ENCODE measurements at regions not wholly inside any gene's neighbourhood (a gene's known extent, or its start where the extent isn't known, plus 50 kb on each side); places are given as distances from the start of the nearest gene placed in this dataset.
A peak's percentile ranks its signal among the peaks of the same experiment; 100 is the strongest.

- Mint-ChIP-seq H3K4me1 (no peaks in the 10 kb centered on the region), H3K36me3 (ENCODE audit: low read depth) (no peaks in the 10 kb centered on the region), H3K9me3 (no peaks in the 10 kb centered on the region), H3K27ac (no peak overlapping the region), H3K4me3 (no peak overlapping the region), H3K27me3 (no peaks in the 10 kb centered on the region)
- ATAC-seq (replicated peaks): no peak
Measured at GRCh38 chr3:113110267-113110666, 101.1 kb upstream of the BOC start.

GRCh38 chr3:113111011-113111707 lies 100.2 kb upstream of the BOC start:
- no peaks in the 10 kb centered on the region for H3K9me3 Mint-ChIP-seq
- no peak overlapping the region for H3K27ac Mint-ChIP-seq
- H3K4me3 Mint-ChIP-seq: no peak overlapping the region
- H3K36me3 Mint-ChIP-seq (ENCODE audit: low read depth): no peaks in the 10 kb centered on the region
- peak; percentile 83 for ATAC-seq (replicated peaks)
- no peaks in the 10 kb centered on the region for H3K4me1 Mint-ChIP-seq
- H3K27me3 Mint-ChIP-seq: no peaks in the 10 kb centered on the region

- H3K36me3 Mint-ChIP-seq (ENCODE audit: low read depth): no peaks in the 10 kb centered on the region
- no peak for ATAC-seq (replicated peaks)
- no peak overlapping the region for H3K4me3 Mint-ChIP-seq
- H3K4me1 Mint-ChIP-seq: no peaks in the 10 kb centered on the region
- H3K27me3 Mint-ChIP-seq: no peaks in the 10 kb centered on the region
- no peak overlapping the region for H3K27ac Mint-ChIP-seq
- H3K9me3 Mint-ChIP-seq: no peaks in the 10 kb centered on the region
Measured at GRCh38 chr3:113113361-113113760, 98.0 kb upstream of the BOC start.

- Mint-ChIP-seq H3K27ac (no peak overlapping the region), H3K9me3 (no peaks in the 10 kb centered on the region), H3K27me3 (no peaks in the 10 kb centered on the region), H3K36me3 (ENCODE audit: low read depth) (no peaks in the 10 kb centered on the region), H3K4me1 (no peaks in the 10 kb centered on the region), H3K4me3 (no peak overlapping the region)
- ATAC-seq (replicated peaks): no peak
Measured at GRCh38 chr3:113117511-113118234, 93.7 kb upstream of the BOC start.

GRCh38 chr3:113118336-113118735 lies 93.0 kb upstream of the BOC start:
- no peak for ATAC-seq (replicated peaks)
- no peak overlapping the region for H3K27ac Mint-ChIP-seq
- no peaks in the 10 kb centered on the region for H3K27me3 Mint-ChIP-seq
- H3K36me3 Mint-ChIP-seq (ENCODE audit: low read depth): no peaks in the 10 kb centered on the region
- H3K4me3 Mint-ChIP-seq: no peak overlapping the region
- H3K4me1 Mint-ChIP-seq: no peaks in the 10 kb centered on the region
- no peaks in the 10 kb centered on the region for H3K9me3 Mint-ChIP-seq

- no peaks in the 10 kb centered on the region for H3K4me1 Mint-ChIP-seq
- ATAC-seq (replicated peaks): no peak
- no peaks in the 10 kb centered on the region for H3K9me3 Mint-ChIP-seq
- no peaks in the 10 kb centered on the region for H3K36me3 Mint-ChIP-seq (ENCODE audit: low read depth)
- no peak overlapping the region for H3K27ac Mint-ChIP-seq
- H3K27me3 Mint-ChIP-seq: no peaks in the 10 kb centered on the region
- H3K4me3 Mint-ChIP-seq: no peak overlapping the region
Measured at GRCh38 chr3:113124256-113124830, 87.0 kb upstream of the BOC start.

GRCh38 chr3:113125951-113126350 lies 85.4 kb upstream of the BOC start:
- Mint-ChIP-seq H3K27me3 (no peaks in the 10 kb centered on the region), H3K9me3 (no peaks in the 10 kb centered on the region), H3K4me1 (no peaks in the 10 kb centered on the region), H3K36me3 (ENCODE audit: low read depth) (no peaks in the 10 kb centered on the region), H3K4me3 (no peak overlapping the region), H3K27ac (no peak overlapping the region)
- ATAC-seq (replicated peaks): no peak

GRCh38 chr3:113128386-113129015 lies 82.9 kb upstream of the BOC start:
- H3K9me3 Mint-ChIP-seq: no peaks in the 10 kb centered on the region
- H3K4me1 Mint-ChIP-seq: no peaks in the 10 kb centered on the region
- H3K4me3 Mint-ChIP-seq: no peak overlapping the region
- no peak for ATAC-seq (replicated peaks)
- no peak overlapping the region for H3K27ac Mint-ChIP-seq
- no peaks in the 10 kb centered on the region for H3K36me3 Mint-ChIP-seq (ENCODE audit: low read depth)
- no peaks in the 10 kb centered on the region for H3K27me3 Mint-ChIP-seq

GRCh38 chr3:113129168-113129567 lies 82.2 kb upstream of the BOC start:
- no peak for ATAC-seq (replicated peaks)
- Mint-ChIP-seq H3K9me3 (no peaks in the 10 kb centered on the region), H3K36me3 (ENCODE audit: low read depth) (no peaks in the 10 kb centered on the region), H3K4me1 (no peaks in the 10 kb centered on the region), H3K27ac (no peak overlapping the region), H3K27me3 (no peaks in the 10 kb centered on the region), H3K4me3 (no peak overlapping the region)

GRCh38 chr3:113132571-113132996 lies 78.8 kb upstream of the BOC start:
- H3K4me3 Mint-ChIP-seq: no peak overlapping the region
- H3K27ac Mint-ChIP-seq: no peak overlapping the region
- H3K36me3 Mint-ChIP-seq (ENCODE audit: low read depth): no peaks in the 10 kb centered on the region
- ATAC-seq (replicated peaks): no peak
- no peaks in the 10 kb centered on the region for H3K27me3 Mint-ChIP-seq
- H3K9me3 Mint-ChIP-seq: no peaks in the 10 kb centered on the region
- no peaks in the 10 kb centered on the region for H3K4me1 Mint-ChIP-seq

GRCh38 chr3:113133140-113133539 lies 78.2 kb upstream of the BOC start:
- H3K27ac Mint-ChIP-seq: no peak overlapping the region
- ATAC-seq (replicated peaks): no peak
- H3K27me3 Mint-ChIP-seq: no peaks in the 10 kb centered on the region
- no peaks in the 10 kb centered on the region for H3K4me1 Mint-ChIP-seq
- H3K36me3 Mint-ChIP-seq (ENCODE audit: low read depth): no peaks in the 10 kb centered on the region
- H3K9me3 Mint-ChIP-seq: no peaks in the 10 kb centered on the region
- no peak overlapping the region for H3K4me3 Mint-ChIP-seq

GRCh38 chr3:113136071-113136470 lies 75.3 kb upstream of the BOC start:
- ATAC-seq (replicated peaks): no peak
- H3K36me3 Mint-ChIP-seq (ENCODE audit: low read depth): no peaks in the 10 kb centered on the region
- H3K27ac Mint-ChIP-seq: no peak overlapping the region
- no peak overlapping the region for H3K4me3 Mint-ChIP-seq
- no peaks in the 10 kb centered on the region for H3K4me1 Mint-ChIP-seq
- H3K27me3 Mint-ChIP-seq: no peaks in the 10 kb centered on the region
- H3K9me3 Mint-ChIP-seq: no peaks in the 10 kb centered on the region

GRCh38 chr3:113136544-113136943 lies 74.8 kb upstream of the BOC start:
- no peaks in the 10 kb centered on the region for H3K36me3 Mint-ChIP-seq (ENCODE audit: low read depth)
- H3K4me1 Mint-ChIP-seq: no peaks in the 10 kb centered on the region
- H3K27me3 Mint-ChIP-seq: no peaks in the 10 kb centered on the region
- no peaks in the 10 kb centered on the region for H3K9me3 Mint-ChIP-seq
- H3K4me3 Mint-ChIP-seq: no peak overlapping the region
- ATAC-seq (replicated peaks): no peak
- no peak overlapping the region for H3K27ac Mint-ChIP-seq

- ATAC-seq (replicated peaks): no peak
- H3K4me3 Mint-ChIP-seq: no peak overlapping the region
- H3K27ac Mint-ChIP-seq: no peak overlapping the region
- no peaks in the 10 kb centered on the region for H3K36me3 Mint-ChIP-seq (ENCODE audit: low read depth)
- H3K9me3 Mint-ChIP-seq: no peaks in the 10 kb centered on the region
- no peaks in the 10 kb centered on the region for H3K4me1 Mint-ChIP-seq
- H3K27me3 Mint-ChIP-seq: no peaks in the 10 kb centered on the region
Measured at GRCh38 chr3:113138839-113139743, 72.3 kb upstream of the BOC start.

All from activated T-helper 17 cell treated with anti-CD3 and anti-CD28 coated beads, Interleukin-2, amount 50 U/mL, for 72 hours (primary cell).